ENCODE measurements at regions not wholly inside any gene's neighbourhood (a gene's known extent, or its start where the extent isn't known, plus 50 kb on each side); places are given as distances from the start of the nearest gene placed in this dataset.

GRCh38 chr4:42716996-42717395, 60.1 kb upstream of the ATP8A1 start:
- H3K9me3 Mint-ChIP-seq, result peaks cover 4% of the 10 kb centered on the region
- H3K4me3 Mint-ChIP-seq, result no peak overlapping the region
- ATAC-seq, result no peak

GRCh38 chr4:42715807-42716482, 59.0 kb upstream of the ATP8A1 start:
- Mint-ChIP-seq H3K27ac (no peak overlapping the region), H3K9me3 (peaks cover 4% of the 10 kb centered on the region), H3K4me3 (no peak overlapping the region), H3K27me3 (peaks cover 8% of the 10 kb centered on the region), H3K36me3 (no peaks in the 10 kb centered on the region), H3K4me1 (no peaks in the 10 kb centered on the region)
- no peak for ATAC-seq

More at GRCh38 chr4:42716996-42717395, 60.1 kb upstream of the ATP8A1 start:
- peaks cover 8% of the 10 kb centered on the region for H3K27me3 Mint-ChIP-seq
- H3K4me1 Mint-ChIP-seq, result no peaks in the 10 kb centered on the region
- no peak overlapping the region for H3K27ac Mint-ChIP-seq
- no peaks in the 10 kb centered on the region for H3K36me3 Mint-ChIP-seq

GRCh38 chr4:42713391-42713790, 56.5 kb upstream of the ATP8A1 start:
- peaks cover 20% of the 10 kb centered on the region for H3K27me3 Mint-ChIP-seq

GRCh38 chr4:42712854-42713253, 55.9 kb upstream of the ATP8A1 start:
- no peak overlapping the region for H3K27ac Mint-ChIP-seq
- peaks cover 26% of the 10 kb centered on the region for H3K27me3 Mint-ChIP-seq
- ATAC-seq, result no peak
- H3K36me3 Mint-ChIP-seq, result no peaks in the 10 kb centered on the region
- H3K4me1 Mint-ChIP-seq, result no peaks in the 10 kb centered on the region
- no peaks in the 10 kb centered on the region for H3K9me3 Mint-ChIP-seq
- H3K4me3 Mint-ChIP-seq, result no peak overlapping the region

More at GRCh38 chr4:42713391-42713790, 56.5 kb upstream of the ATP8A1 start:
- H3K27ac Mint-ChIP-seq, result no peak overlapping the region
- H3K36me3 Mint-ChIP-seq, result no peaks in the 10 kb centered on the region
- no peak for ATAC-seq
- H3K4me3 Mint-ChIP-seq, result no peak overlapping the region
- H3K9me3 Mint-ChIP-seq, result no peaks in the 10 kb centered on the region
- H3K4me1 Mint-ChIP-seq, result no peaks in the 10 kb centered on the region

GRCh38 chr4:42711496-42711895, 54.6 kb upstream of the ATP8A1 start:
- H3K4me1 Mint-ChIP-seq, result no peaks in the 10 kb centered on the region
- peaks cover 26% of the 10 kb centered on the region for H3K27me3 Mint-ChIP-seq
- no peaks in the 10 kb centered on the region for H3K9me3 Mint-ChIP-seq
- ATAC-seq, result no peak
- H3K27ac Mint-ChIP-seq, result no peak overlapping the region
- no peak overlapping the region for H3K4me3 Mint-ChIP-seq
- no peaks in the 10 kb centered on the region for H3K36me3 Mint-ChIP-seq

GRCh38 chr4:42710761-42711160, 53.9 kb upstream of the ATP8A1 start:
- no peaks in the 10 kb centered on the region for H3K36me3 Mint-ChIP-seq
- no peaks in the 10 kb centered on the region for H3K9me3 Mint-ChIP-seq
- H3K4me3 Mint-ChIP-seq, result no peak overlapping the region
- H3K4me1 Mint-ChIP-seq, result no peaks in the 10 kb centered on the region
- peaks cover 26% of the 10 kb centered on the region for H3K27me3 Mint-ChIP-seq
- no peak overlapping the region for H3K27ac Mint-ChIP-seq
- no peak for ATAC-seq

GRCh38 chr4:42710329-42710728, 53.4 kb upstream of the ATP8A1 start:
- no peak for ATAC-seq
- no peak overlapping the region for H3K4me3 Mint-ChIP-seq

GRCh38 chr4:42709392-42710065, 52.6 kb upstream of the ATP8A1 start:
- Mint-ChIP-seq H3K36me3 (no peaks in the 10 kb centered on the region), H3K9me3 (no peaks in the 10 kb centered on the region), H3K4me1 (no peaks in the 10 kb centered on the region), H3K27me3 (peaks cover 26% of the 10 kb centered on the region), H3K4me3 (no peak overlapping the region), H3K27ac (no peak overlapping the region)
- ATAC-seq, result no peak

More at GRCh38 chr4:42710329-42710728, 53.4 kb upstream of the ATP8A1 start:
- no peak overlapping the region for H3K27ac Mint-ChIP-seq
- H3K36me3 Mint-ChIP-seq, result no peaks in the 10 kb centered on the region
- no peaks in the 10 kb centered on the region for H3K9me3 Mint-ChIP-seq
- H3K4me1 Mint-ChIP-seq, result no peaks in the 10 kb centered on the region
- H3K27me3 Mint-ChIP-seq, result peaks cover 26% of the 10 kb centered on the region

- Mint-ChIP-seq H3K36me3 (no peaks in the 10 kb centered on the region), H3K9me3 (no peaks in the 10 kb centered on the region), H3K4me3 (no peak overlapping the region), H3K27ac (no peak overlapping the region), H3K4me1 (no peaks in the 10 kb centered on the region), H3K27me3 (peaks cover 26% of the 10 kb centered on the region)
- no peak for ATAC-seq
These were observed 51.7 kb upstream of the ATP8A1 start for GRCh38 chr4:42708625-42709024.

Data from stimulated activated memory B cell treated with anti-CD40 and anti-IgM and Interleukin-4, amounts not matched to agents 10 μg/mL and 1 μg/mL and 100 μg/mL, for 72 hours (primary cell).